PFSK-1 (cell line): ENCODE measurements at regions not wholly inside any gene's neighbourhood (a gene's known extent, or its start where the extent isn't known, plus 50 kb on each side); places are given as distances from the start of the nearest gene placed in this dataset.

Experiments
- FOXP2 ChIP-seq: optimal IDR thresholded peaks from 2 replicates; pipeline ENCODE3; 2011; ENCODE audit warnings: borderline replicate concordance, control low read depth, inconsistent platforms; ENCODE audit not compliant: insufficient read depth; ENCODE audit errors: extremely low read length, extremely low read depth
- POLR2AphosphoS5 ChIP-seq: IDR thresholded peaks from 2 replicates; pipeline ENCODE4 v1.6.1; 2012; ENCODE audit warnings: low read depth, mild to moderate bottlenecking, control low read depth, low read length, moderate library complexity
- SIN3A ChIP-seq: IDR thresholded peaks from 2 replicates; pipeline ENCODE4 v1.6.1; 2012; ENCODE audit warnings: mild to moderate bottlenecking, low read length, moderate library complexity, borderline replicate concordance; ENCODE audit not compliant: insufficient read depth
- TAF1 ChIP-seq: IDR thresholded peaks from 2 replicates; pipeline ENCODE4 v1.6.1; 2012; ENCODE audit warnings: low read length, control low read depth, borderline replicate concordance; ENCODE audit not compliant: insufficient read depth
- TF ChIP-seq, protein P1 (sequence below), 2 experiments: IDR thresholded peaks; 2 replicates each; pipeline versions ENCODE4 v1.6.1 to v1.8.0; 2011 to 2012; ENCODE audit warnings: low read depth in 2 of 2, low read length in 2 of 2, control low read depth in 1 of 2, inconsistent platforms in 1 of 2, mild to moderate bottlenecking in 1 of 2, moderate library complexity in 1 of 2; ENCODE audit not compliant: insufficient read depth in 1 of 2

DNA sequence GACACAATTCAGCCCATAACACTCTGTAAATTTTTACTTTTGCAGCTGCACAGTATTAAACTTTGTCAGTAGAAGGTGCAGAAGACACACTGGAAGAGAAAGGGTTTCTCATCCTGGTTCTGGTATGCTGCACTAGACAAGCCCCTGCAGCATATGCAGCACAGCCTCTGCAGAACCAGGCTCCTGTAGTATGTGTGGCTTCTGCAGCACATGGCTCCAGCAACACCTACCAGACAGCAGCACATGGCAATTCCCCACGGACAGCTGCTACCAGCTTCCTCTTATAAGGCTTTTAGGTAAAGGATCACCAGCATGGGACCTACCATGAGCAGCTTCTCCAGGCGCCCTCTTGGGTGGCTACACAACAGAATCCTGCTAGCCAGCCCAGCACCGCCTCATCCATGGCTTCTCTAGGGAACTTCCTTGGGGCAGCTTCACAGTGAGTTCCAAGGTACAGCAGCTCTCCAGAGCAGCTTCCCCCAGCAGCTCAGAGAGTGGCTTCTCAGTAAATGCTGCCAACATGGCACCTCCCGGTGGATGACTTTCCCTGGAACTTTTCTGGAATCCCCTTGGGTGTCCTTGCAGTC lies 534.4 kb upstream of the CXADR start:
- TF ChIP-seq TAF1 (no peak), SIN3A (no peak), FOXP2 (no peak), POLR2AphosphoS5 (no peak)
- TF ChIP-seq, protein P1, sequence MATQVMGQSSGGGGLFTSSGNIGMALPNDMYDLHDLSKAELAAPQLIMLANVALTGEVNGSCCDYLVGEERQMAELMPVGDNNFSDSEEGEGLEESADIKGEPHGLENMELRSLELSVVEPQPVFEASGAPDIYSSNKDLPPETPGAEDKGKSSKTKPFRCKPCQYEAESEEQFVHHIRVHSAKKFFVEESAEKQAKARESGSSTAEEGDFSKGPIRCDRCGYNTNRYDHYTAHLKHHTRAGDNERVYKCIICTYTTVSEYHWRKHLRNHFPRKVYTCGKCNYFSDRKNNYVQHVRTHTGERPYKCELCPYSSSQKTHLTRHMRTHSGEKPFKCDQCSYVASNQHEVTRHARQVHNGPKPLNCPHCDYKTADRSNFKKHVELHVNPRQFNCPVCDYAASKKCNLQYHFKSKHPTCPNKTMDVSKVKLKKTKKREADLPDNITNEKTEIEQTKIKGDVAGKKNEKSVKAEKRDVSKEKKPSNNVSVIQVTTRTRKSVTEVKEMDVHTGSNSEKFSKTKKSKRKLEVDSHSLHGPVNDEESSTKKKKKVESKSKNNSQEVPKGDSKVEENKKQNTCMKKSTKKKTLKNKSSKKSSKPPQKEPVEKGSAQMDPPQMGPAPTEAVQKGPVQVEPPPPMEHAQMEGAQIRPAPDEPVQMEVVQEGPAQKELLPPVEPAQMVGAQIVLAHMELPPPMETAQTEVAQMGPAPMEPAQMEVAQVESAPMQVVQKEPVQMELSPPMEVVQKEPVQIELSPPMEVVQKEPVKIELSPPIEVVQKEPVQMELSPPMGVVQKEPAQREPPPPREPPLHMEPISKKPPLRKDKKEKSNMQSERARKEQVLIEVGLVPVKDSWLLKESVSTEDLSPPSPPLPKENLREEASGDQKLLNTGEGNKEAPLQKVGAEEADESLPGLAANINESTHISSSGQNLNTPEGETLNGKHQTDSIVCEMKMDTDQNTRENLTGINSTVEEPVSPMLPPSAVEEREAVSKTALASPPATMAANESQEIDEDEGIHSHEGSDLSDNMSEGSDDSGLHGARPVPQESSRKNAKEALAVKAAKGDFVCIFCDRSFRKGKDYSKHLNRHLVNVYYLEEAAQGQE (IDR thresholded peaks at IDR 0.05; ENCODE audit: insufficient read depth in 1 of 2, low read depth in 2 of 2, low read length in 2 of 2) = no peak

DNA sequence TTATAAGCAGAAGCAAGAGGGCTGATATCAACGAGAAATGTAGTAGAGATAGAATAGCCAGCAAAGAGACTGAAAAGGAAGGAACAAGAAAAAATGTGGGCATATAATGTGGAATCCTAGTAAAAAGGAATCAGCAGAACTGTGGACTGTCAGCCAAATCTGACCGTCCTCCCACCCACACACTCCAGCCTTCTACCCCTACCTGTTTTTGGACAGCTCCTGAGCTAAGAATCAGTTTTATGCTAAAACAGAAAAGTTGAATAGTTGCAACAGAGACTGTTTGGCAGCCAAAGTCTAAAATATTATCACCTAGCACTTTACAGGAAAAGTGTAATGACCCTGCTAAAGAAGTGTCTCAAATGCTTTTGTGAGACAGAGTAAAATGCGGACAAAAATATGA lies 533.3 kb upstream of the CXADR start:
- TF ChIP-seq TAF1 = no peak
- TF ChIP-seq SIN3A = no peak
- TF ChIP-seq, protein P1 (IDR thresholded peaks at IDR 0.05; ENCODE audit: insufficient read depth in 1 of 2, low read depth in 2 of 2, low read length in 2 of 2) = no peak
- no peak for TF ChIP-seq FOXP2
- no peak for TF ChIP-seq POLR2AphosphoS5

DNA sequence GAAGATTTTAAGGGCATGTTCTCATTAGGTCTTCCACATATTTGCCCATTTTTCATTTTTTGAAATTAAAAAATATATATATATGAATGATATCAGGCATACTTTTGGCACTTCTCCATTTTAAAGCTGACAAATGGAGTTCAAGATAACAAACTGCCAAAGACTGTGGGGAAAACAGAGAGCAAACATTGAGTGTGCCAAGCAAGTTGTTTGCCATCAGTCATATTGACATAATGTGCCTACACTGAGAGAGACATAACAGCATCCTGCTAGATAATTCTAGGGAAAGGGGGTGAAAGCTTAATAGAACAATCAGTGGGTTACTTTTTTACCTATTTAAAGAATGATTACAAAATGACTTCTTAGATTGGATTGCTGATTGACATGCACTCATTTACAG lies 529.4 kb upstream of the CXADR start:
- TF ChIP-seq POLR2AphosphoS5 (no peak), TAF1 (no peak), FOXP2 (no peak), SIN3A (no peak)
- TF ChIP-seq, protein P1 (IDR thresholded peaks at IDR 0.05; ENCODE audit: insufficient read depth in 1 of 2, low read depth in 2 of 2, low read length in 2 of 2) = no peak

DNA sequence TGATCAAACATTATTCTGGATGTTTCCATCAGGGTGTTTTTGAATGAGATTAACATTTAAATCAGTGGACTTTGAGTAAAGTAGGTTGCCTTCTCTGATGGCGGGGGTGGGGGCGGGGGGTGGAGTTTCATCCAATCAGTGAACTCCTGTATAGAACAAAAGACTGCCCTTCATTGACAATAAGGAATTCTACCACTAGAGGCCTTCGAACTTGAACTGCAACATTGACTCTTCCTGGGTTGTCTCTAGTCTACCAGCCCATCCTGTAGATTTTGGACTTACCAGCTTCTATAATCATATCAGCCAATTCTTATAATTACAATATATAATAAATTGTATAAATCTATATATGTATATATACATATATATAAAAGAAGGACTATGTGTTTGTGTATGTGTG lies 520.4 kb upstream of the CXADR start:
- TF ChIP-seq FOXP2 = no peak
- no peak for TF ChIP-seq POLR2AphosphoS5
- TF ChIP-seq, protein P1 (IDR thresholded peaks at IDR 0.05; ENCODE audit: insufficient read depth in 1 of 2, low read depth in 2 of 2, low read length in 2 of 2) = no peak
- no peak for TF ChIP-seq SIN3A
- no peak for TF ChIP-seq TAF1

DNA sequence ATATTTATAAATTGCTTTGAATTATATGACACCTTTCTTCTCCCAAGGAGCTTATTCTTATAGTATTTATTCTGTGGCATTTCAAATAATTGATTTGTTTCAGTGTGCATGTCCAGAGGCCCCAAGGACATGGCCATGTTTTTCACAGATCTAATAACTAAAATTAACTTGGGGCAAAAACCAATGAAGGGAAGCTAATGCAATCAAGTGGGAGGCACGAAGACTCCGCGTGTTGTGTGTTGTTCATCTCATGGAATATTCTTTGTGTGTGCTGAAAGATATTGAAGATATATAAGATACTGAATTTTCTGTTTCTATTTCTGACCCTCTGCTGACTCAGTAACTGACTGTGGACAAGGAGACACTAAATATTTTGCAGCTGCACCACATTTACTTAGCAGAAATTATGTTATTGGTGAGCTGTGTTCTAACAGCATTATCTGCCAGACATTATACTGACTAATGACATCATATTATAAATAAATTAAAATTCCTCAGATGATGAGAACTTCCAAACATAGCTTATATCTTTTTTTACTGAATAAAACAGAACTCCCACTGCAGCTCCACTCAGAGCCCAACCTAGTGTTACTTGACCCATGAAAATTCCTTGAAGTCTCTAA lies 519.3 kb upstream of the CXADR start:
- no peak for TF ChIP-seq POLR2AphosphoS5
- TF ChIP-seq SIN3A = no peak
- TF ChIP-seq TAF1 = no peak
- no peak for TF ChIP-seq FOXP2
- TF ChIP-seq, protein P1 (IDR thresholded peaks at IDR 0.05; ENCODE audit: insufficient read depth in 1 of 2, low read depth in 2 of 2, low read length in 2 of 2) = no peak
